Astrocyte (in vitro differentiated cells and primary cell): ENCODE measurements at regions not wholly inside any gene's neighbourhood (a gene's known extent, or its start where the extent isn't known, plus 50 kb on each side); places are given as distances from the start of the nearest gene placed in this dataset.

ENCODE experiments used
- CTCF ChIP-seq: IDR thresholded peaks from 2 replicates; pipeline ENCODE4 v1.5.1; 2011; ENCODE audit warnings: low read depth, mild to moderate bottlenecking, inconsistent platforms, low read length, moderate library complexity; ENCODE audit not compliant: insufficient read depth
- EZH2 ChIP-seq: IDR thresholded peaks from 2 replicates; pipeline ENCODE4 v1.6.1; 2012; ENCODE audit warnings: mild to moderate bottlenecking, low read length, inconsistent platforms; ENCODE audit not compliant: insufficient read depth

DNA sequence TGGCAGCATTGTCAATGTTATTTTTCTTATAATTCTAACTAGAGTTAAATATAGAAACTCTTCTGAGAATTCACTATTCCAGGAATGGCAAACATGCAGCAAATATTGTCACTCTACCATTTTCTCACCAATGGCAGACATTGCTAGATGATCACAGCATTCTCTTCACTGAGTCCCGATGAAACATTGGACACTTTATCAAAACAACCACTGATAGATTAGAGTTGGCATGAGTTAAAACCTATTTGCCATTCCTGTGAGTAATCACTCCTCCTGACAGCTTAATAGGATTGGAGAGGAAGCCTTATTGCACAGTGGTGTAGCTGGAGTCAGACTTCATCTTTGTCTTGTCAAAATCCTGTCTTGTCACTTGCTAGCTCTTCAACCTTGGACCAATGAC lies 163.9 kb upstream of the THUMPD2 start:
- no peak for TF ChIP-seq CTCF
- TF ChIP-seq EZH2 = no peak
